HUDEP-2 (cell line): ENCODE measurements at regions not wholly inside any gene's neighbourhood (a gene's known extent, or its start where the extent isn't known, plus 50 kb on each side); places are given as distances from the start of the nearest gene placed in this dataset.
"Not testable (repeated sequence)": the region's sequence is repeated elsewhere in the genome, so short reads cannot be mapped to it uniquely, and the experiment has no call there.

ENCODE experiments used
- DNase-seq, 76 experiments: peaks; one replicate each; lab custom pipeline; 2025; ENCODE audit not compliant: unreplicated experiment in 76 of 76; lab: John Stamatoyannopoulos, UW

- no peak for DNase-seq
These were observed 111.5 kb upstream of the CCN2 start for GRCh38 chr6:132062626-132063025.

DNA sequence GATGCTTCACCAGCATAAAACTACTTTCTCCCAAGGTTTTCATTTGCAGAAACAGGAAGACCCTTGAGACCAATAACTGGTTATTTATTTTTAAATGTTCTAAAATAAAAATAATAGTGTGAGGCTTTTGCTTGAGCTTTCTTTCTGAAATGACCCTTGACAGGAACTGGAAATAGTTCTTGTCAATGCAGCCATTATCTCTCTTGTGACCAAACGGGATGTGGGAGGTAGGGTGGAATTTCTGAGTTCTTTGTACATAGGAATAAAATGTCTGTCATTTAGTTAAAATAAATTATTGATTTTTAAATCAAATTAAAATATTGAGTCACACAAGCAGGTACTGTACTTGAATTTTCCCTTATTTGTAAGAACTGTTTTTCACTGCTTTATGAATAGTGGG lies 110.2 kb upstream of the CCN2 start:
- DNase-seq, result no peak

GRCh38 chr6:132060591-132060990 lies 109.4 kb upstream of the CCN2 start:
- no peak for DNase-seq

DNA sequence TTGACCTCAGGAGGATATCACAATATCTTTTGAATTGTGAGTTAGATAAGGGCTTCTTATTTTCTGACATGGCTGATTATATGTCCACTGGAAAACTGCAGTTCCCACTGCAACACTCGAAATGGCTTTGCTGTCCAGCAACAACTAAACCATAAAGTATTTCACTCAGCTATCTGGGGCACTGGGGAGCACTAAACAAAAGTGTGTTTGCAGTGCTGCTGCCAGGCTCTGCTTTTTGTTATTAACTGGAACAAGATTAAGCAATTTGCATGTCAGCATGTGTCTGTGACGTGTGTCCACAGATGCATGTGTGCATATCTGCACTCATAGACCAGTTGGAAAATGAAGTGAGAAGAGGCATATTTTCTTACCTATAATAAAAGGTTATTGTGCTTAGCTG lies 107.8 kb upstream of the CCN2 start:
- DNase-seq, result no peak

GRCh38 chr6:132054525-132054924 lies 103.4 kb upstream of the CCN2 start:
- DNase-seq, result no peak

DNA sequence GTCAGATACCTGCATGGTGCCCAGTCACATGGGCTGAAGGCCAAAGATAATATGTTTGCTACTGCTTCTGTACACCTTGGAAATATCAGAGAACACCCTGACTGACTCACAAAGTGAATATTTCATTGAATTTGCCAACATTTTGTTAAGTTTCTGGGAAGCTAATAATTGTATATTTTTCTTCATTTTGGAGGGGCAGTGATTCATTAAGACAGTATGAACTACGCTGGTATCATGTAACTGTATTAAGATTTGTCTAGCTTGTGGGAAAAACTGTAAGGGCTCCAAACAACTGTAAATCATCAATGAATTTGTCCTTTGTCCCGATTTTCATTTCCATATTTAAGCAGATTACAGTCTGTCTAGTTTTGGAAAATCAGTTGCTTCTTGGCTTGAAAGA lies 102.3 kb upstream of the CCN2 start:
- DNase-seq, result no peak

DNA sequence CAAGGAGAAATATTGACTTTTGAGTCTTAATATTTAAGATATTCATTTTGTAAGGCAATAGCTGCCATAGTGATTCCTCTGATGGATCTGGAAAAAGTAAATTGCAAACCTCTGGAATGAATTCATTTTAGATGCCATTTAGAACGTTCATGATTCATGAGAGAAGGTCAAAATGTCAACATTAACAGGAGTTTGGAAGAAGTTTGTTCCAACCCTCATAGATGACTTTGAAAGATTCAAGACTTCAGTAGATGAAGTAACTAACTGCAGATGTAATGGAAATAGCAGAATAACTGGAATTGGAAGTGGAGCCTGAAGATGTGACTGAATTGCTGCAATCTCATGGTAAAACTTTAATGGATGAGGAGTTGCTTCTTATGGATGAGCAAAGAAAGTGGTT lies 100.9 kb upstream of the CCN2 start:
- no peak for DNase-seq

GRCh38 chr6:132045877-132046276 lies 94.7 kb upstream of the CCN2 start:
- DNase-seq, result no peak

- DNase-seq, result no peak
These were observed 92.0 kb upstream of the CCN2 start for GRCh38 chr6:132043148-132043547.

GRCh38 chr6:132041706-132042105 lies 90.5 kb upstream of the CCN2 start:
- no peak for DNase-seq

DNA sequence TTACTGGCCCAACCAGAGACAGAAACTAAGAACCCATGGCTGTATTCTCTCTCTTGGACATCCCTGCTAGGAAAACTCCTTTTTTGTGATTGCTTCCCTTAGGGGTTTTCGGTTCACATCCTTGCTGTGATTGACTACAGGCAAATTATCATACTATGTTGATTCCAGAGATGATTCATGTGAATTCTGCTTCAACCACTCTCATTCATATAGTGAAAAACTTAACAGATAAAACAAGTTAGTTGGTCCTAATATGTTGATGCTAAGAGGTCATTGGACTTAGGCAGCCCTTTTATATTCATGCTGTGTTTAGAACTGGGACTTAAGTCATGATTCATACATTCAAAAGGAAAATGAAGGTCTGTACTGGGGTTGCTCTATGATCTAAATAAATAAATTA lies 76.9 kb upstream of the CCN2 start:
- DNase-seq, result no peak

DNA sequence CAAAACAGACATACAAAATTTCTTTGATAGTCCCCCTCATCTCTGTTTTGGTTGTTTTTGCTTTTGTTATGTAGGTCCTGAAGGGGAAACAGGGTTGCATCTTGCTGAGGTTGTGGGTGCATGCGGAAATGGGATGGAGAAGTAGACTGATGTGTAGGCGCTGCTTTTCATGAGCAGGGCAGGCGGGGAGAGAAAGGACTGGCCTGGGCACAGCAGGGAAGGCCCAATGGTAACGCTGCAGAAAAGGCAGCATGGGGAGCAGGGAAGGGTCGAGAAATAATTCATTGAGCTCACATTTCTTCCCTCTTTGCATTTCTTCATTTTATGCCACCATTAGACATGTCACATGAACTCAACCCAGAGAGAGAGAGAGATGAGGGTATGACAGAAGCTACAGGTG lies 74.3 kb upstream of the CCN2 start:
- no peak for DNase-seq

DNA sequence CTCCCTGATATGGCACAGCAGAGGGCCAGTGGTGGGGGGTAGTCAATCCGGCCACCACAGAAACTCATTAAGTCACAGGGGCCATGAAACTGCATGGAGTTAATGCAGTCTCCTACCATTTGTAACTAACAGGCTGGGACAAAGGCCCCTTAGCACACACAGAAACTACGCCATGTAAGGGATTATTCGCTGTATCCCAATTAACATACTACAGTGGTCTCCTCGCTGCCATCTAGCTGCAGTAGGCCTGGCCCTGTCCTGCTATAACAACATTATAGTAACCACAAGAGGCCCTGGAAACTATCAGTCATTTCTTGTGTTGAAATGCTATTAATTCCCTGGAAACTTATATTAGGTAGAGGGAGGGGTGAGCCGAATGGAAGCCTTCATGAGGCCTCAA lies 72.3 kb upstream of the CCN2 start:
- no peak for DNase-seq

DNA sequence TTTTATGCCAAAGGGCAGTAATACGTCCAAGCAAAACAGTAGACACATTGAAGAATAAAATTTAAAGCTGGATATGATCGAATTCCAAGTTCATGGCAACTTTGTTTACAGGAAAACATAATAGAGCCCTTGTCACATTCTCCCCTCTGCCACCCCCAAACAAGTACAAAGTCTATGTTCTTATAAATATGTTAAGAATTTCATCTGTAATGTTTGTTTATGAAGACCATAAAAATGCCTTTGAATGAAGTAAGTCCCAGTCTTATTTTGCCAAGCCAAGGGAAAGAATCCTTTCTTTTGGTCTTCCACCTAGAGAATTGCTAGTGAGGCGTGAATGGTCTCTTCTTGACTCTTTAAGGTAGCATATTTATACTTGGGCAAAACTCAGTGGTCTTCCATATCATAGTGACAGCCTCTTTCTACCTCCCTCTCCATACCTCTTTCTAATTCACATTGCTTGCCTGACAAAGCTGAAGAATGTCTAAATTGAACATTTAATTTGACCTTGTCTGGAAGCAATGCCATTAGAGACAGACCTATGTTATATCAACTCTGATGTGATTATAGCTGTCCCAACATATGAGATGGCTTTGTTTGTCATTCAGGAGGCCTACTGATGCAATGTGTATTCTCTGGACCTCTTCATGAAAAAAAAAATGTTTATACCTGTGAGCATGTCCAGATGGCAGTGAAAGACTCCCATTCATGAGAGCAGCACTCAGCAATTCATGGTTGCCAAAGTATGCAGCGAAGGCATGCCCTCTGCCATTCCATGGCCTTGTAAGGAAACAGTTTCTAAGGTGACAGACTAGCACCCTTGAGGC lies 70.6 kb upstream of the CCN2 start:
- DNase-seq, result no peak

- DNase-seq, result not testable (repeated sequence)
These were observed 69.7 kb upstream of the CCN2 start for GRCh38 chr6:132020918-132021317.

GRCh38 chr6:132020138-132020581 lies 69.0 kb upstream of the CCN2 start:
- DNase-seq, result no peak

DNA sequence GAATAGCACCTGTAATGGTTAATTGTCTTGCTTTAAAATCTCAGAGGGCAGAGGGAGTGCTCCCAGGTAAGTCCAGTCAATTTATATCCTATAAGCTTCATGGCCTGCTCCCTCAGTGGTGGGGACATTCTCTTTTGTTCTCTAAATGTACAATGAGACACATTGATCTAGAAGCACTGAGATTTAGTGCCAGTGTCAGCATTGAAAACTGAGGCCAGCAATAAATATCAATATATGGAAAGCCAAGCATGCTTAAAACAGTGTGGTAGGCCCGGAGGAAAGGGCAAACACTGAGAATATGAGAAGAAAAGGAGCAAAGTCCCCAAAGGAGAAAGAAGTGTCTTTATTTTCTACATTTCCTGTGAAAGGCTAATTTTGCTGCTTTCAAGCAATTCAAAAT lies 68.4 kb upstream of the CCN2 start:
- DNase-seq, result no peak

GRCh38 chr6:132017942-132018341 lies 66.8 kb upstream of the CCN2 start:
- no peak for DNase-seq

- DNase-seq, result no peak
These were observed 65.2 kb upstream of the CCN2 start for GRCh38 chr6:132016396-132016795.

DNA sequence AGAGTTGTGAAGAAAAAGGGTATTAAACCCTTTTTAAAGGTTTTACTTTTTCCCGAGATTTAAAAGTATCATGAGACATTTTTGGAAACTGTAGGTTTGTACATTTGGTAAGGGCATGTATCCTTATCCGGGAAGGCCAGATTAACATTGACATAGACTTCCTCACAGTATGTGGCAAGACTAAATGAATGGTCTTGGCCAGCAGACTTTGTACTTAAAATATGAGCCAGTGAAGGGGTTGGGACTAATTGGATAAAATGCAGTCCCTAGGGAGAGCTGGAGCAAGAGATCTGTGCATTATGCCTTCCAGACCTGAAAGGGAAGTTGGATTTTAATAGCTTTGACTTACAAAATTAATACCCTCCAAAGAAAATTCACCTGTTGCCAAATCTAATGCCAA lies 60.4 kb upstream of the CCN2 start:
- no peak for DNase-seq

DNA sequence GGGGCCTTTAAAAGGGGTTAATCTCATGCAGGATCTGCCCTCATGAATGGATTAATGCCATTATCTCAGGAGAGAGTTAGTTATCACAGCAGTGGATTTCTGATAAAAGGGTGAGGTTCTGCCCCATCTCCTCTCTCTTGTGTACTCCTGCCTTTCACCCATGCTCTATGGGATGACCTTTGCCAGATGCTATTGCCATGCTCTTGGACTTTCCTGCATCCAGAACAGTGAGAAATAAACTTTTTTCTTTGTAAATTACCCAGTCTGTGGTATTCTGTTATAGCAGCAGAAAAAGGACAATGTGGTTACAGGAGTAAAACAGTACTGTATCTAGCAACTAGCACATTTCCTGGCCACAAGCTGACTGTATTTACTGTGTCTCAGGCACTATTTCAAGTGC lies 58.0 kb upstream of the CCN2 start:
- no peak for DNase-seq

DNA sequence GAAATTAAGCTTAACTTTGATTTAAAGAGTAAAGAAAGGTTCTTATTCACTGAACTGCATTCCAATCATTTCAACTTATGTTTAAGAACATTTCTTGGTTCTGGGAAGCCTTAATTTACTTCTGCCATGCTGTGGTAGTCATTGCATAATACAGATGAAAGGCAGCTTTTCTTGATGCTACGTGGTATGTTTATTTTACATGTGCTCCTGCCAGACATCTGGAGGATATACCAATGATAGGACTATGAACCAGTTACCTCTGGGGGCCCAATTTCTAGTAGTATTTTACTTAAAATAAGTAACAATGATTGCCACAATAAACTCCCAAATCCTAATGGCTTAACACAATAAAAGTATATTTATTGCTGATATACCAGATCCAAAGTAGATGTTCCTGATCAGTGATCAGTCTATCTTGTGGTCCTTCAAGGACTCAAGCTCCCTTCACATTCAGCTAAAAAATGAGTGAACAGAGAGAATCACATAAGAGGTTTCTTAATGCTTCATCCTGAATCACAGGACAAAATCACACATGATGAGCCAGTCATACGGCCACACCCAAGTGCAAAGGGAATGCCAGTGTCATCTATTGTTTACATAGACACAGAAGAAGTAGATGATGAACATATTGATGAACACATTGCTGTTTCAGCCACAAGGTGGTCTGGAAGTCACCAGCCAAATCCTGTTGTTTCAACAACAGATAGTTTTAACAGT lies 56.5 kb upstream of the CCN2 start:
- no peak for DNase-seq
